MCF 10A (cell line): ENCODE measurements at regions not wholly inside any gene's neighbourhood (a gene's known extent, or its start where the extent isn't known, plus 50 kb on each side); places are given as distances from the start of the nearest gene placed in this dataset.

Source experiments
- BruUV-seq: library from RNA; stranded (reverse); fragments of 400-500 nt; replicated peaks from 2 replicates; lab custom pipeline; 2021; lab: Mats Ljungman, UMichigan
- CTCF ChIA-PET: fragments of 300-600 bp; sonication (Branson Sonifier 250); formaldehyde crosslinking; extraction: SDS; loops from one replicate; lab custom pipeline; 2021; ENCODE audit warnings: antibody characterized with exemption, inconsistent platforms; lab: Yijun Ruan, JAX
- POLR2A ChIA-PET: fragments of 300-600, 350-650 bp; sonication (Branson Sonifier 250); formaldehyde crosslinking; extraction: SDS; loops from one replicate; lab custom pipeline; 2020; ENCODE audit warnings: antibody characterized with exemption, inconsistent platforms; lab: Yijun Ruan, JAX
- DNase-seq: peaks from one replicate; pipeline ENCODE4 v3.0.0-alpha.2; 2018; ENCODE audit not compliant: unreplicated experiment
- H3K27ac Mint-ChIP-seq: one replicate; pipeline ENCODE4 v1.8.0; 2022; ENCODE audit warnings: mild to moderate bottlenecking, low read depth, mixed read lengths; ENCODE audit not compliant: unreplicated experiment
- H3K27me3 Mint-ChIP-seq: one replicate; pipeline ENCODE4 v1.8.0; 2022; ENCODE audit warnings: mixed read lengths; ENCODE audit not compliant: insufficient read depth, unreplicated experiment
- H3K36me3 Mint-ChIP-seq: one replicate; pipeline ENCODE4 v1.8.0; 2022; ENCODE audit warnings: mild to moderate bottlenecking, moderate library complexity, mixed read lengths; ENCODE audit not compliant: insufficient read depth, unreplicated experiment
- H3K4me1 Mint-ChIP-seq: one replicate; pipeline ENCODE4 v1.8.0; 2022; ENCODE audit warnings: mixed read lengths; ENCODE audit not compliant: insufficient read depth, unreplicated experiment
- H3K4me3 Mint-ChIP-seq: one replicate; pipeline ENCODE4 v1.8.0; 2022; ENCODE audit warnings: mild to moderate bottlenecking, moderate library complexity, mixed read lengths; ENCODE audit not compliant: unreplicated experiment
- H3K9me3 Mint-ChIP-seq: one replicate; pipeline ENCODE4 v1.8.0; 2022; ENCODE audit warnings: mixed read lengths; ENCODE audit not compliant: unreplicated experiment
- intact Hi-C: fragments of 100-400 bp; cut with micrococcal nuclease; formaldehyde crosslinking; loops from 2 replicates; pipeline ENCODE4 v1.14.1; 2022
- TF ChIP-seq, protein P1 (sequence below): fragments of 200-600 bp; IDR thresholded peaks from one replicate; pipeline ENCODE4 v1.8.0; 2022; ENCODE audit warnings: antibody characterized with exemption, mild to moderate bottlenecking; ENCODE audit not compliant: unreplicated experiment

GRCh38 chrX:64536736-64537135 is 141.5 kb upstream of the MTMR8 start:
- no TSS peak for BruUV-seq
- TF ChIP-seq, protein P1, sequence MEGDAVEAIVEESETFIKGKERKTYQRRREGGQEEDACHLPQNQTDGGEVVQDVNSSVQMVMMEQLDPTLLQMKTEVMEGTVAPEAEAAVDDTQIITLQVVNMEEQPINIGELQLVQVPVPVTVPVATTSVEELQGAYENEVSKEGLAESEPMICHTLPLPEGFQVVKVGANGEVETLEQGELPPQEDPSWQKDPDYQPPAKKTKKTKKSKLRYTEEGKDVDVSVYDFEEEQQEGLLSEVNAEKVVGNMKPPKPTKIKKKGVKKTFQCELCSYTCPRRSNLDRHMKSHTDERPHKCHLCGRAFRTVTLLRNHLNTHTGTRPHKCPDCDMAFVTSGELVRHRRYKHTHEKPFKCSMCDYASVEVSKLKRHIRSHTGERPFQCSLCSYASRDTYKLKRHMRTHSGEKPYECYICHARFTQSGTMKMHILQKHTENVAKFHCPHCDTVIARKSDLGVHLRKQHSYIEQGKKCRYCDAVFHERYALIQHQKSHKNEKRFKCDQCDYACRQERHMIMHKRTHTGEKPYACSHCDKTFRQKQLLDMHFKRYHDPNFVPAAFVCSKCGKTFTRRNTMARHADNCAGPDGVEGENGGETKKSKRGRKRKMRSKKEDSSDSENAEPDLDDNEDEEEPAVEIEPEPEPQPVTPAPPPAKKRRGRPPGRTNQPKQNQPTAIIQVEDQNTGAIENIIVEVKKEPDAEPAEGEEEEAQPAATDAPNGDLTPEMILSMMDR: no peak
- Mint-ChIP-seq H3K9me3 (peaks cover 14% of the 10 kb centered on the region), H3K27ac (no peak overlapping the region), H3K4me1 (no peaks in the 10 kb centered on the region), H3K27me3 (no peaks in the 10 kb centered on the region), H3K36me3 (no peaks in the 10 kb centered on the region), H3K4me3 (no peak overlapping the region)
- intact Hi-C loops: no loop called here
- DNase-seq: no peak
- ChIA-PET CTCF (interaction anchor here (0.5 kb wide), 1 partner anchor 17 kb away, joined by 4 read pairs; no protein-coding TSS in a partner anchor), POLR2A (no interaction called here)
